ENCODE measurements at regions not wholly inside any gene's neighbourhood (a gene's known extent, or its start where the extent isn't known, plus 50 kb on each side); places are given as distances from the start of the nearest gene placed in this dataset.

DNA sequence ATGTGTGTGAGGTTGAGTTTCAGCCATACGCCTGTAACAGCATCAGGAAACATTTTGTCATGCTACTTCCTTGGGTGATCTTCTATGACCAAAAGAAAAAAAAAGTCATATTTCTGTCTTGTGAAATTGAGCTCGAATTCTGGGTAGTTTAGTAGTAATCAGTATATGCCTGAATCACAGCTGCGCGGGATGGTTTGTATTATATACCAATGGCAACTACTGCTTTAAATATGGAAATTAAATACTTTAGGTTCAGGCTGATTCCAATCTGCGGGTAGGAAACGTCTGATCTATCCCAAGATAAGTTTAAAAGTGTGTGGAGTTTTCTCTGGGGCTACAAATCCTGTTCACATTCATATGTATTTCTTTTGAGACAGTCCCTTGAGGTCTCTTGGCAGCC, 115.6 kb upstream of the FERMT1 start:
- H3K36me3 ChIP-seq (ENCODE audit: control insufficient read depth in 2 of 4, insufficient read depth in 4 of 4, low read length in 3 of 4) = no peaks in the 10 kb centered on the region
- DNase-seq (ENCODE audit: low read depth in 1 of 2, low spot score in 2 of 2) (no peak), FAIRE-seq (no peak)
- H3K4me3 ChIP-seq (ENCODE audit: extremely low read depth in 1 of 4, insufficient read depth in 2 of 4, low read depth in 3 of 4, low read length in 4 of 4) = no peak overlapping the region
- no peak overlapping the region for H3K14ac ChIP-seq (ENCODE audit: insufficient read length)
- no peak overlapping the region for H2BK5ac ChIP-seq (ENCODE audit: low read depth, low read length)
- peaks cover 0 to 1% (median 0%) of the 10 kb centered on the region in 4 experiments; a peak in 1 of 7 replicates for H3K27me3 ChIP-seq (replicated peaks in 1 of 4; ENCODE audit: control insufficient read depth in 3 of 4, extremely low read depth in 1 of 4, insufficient read depth in 3 of 4, low read length in 3 of 4)
- H2BK12ac ChIP-seq (ENCODE audit: low read depth, low read length) = no peak overlapping the region
- POLR2A ChIA-PET (ENCODE audit: partially characterized antibody) = no interaction called here
- H4K8ac ChIP-seq (ENCODE audit: extremely low read depth, insufficient read depth, low read length) = no peak overlapping the region
- WGBS, 2 experiments (ENCODE audit: extremely low coverage in 1 of 2, insufficient coverage in 1 of 2, insufficient read length in 1 of 2, insufficient replicate concordance in 2 of 2, low coverage in 1 of 2, low lambda C conversion rate in 2 of 2, missing lambda C conversion rate in 1 of 2) = 83% methylated on average over 6 of the region's 6 CpGs; no CpG with 5 or more reads in 1 of the 2 experiments
- no peaks in the 10 kb centered on the region for H3K79me1 ChIP-seq (ENCODE audit: low read depth, low read length)
- no peak overlapping the region for H3K23ac ChIP-seq (ENCODE audit: insufficient read length)
- no peak overlapping the region for H3K56ac ChIP-seq (replicated peaks; ENCODE audit: insufficient read length, low read depth, low read length)
- no peak overlapping the region for H2BK20ac ChIP-seq (ENCODE audit: low read length)
- no peak overlapping the region for H3K4ac ChIP-seq (replicated peaks; ENCODE audit: insufficient read length, low read depth, low read length)
- H4K20me1 ChIP-seq (replicated peaks in 1 of 2; ENCODE audit: control insufficient read depth in 1 of 2, insufficient read depth in 2 of 2, low read length in 2 of 2) = peaks cover 0 to 2% of the 10 kb centered on the region in 2 experiments
- no peak overlapping the region for H3K18ac ChIP-seq (ENCODE audit: extremely low read depth, low read length)
- no peak overlapping the region for H2AK5ac ChIP-seq (ENCODE audit: low read depth, low read length)
- no peaks in the 10 kb centered on the region for H3K9me3 ChIP-seq (ENCODE audit: insufficient read depth in 2 of 2, low read depth in 1 of 2, low read length in 1 of 2)
- H4K91ac ChIP-seq (replicated peaks; ENCODE audit: insufficient read length, low read length) = no peak overlapping the region
- no peaks in the 10 kb centered on the region for H3K23me2 ChIP-seq (ENCODE audit: low read depth, low read length)
- no peak overlapping the region for H3K27ac ChIP-seq (ENCODE audit: low read depth, low read length)
- H3K9ac ChIP-seq (replicated peaks in 1 of 4; ENCODE audit: extremely low read depth in 1 of 4, low read depth in 3 of 4, low read length in 3 of 4) = no peak overlapping the region
- H2BK120ac ChIP-seq (replicated peaks; ENCODE audit: low read depth, low read length) = no peak overlapping the region
- no peak overlapping the region for H2BK15ac ChIP-seq (ENCODE audit: low read length)
- H4K5ac ChIP-seq (ENCODE audit: insufficient read length, low read depth, low read length) = no peak overlapping the region
- H2AFZ ChIP-seq (ENCODE audit: low read length) = no peak overlapping the region
- H3K4me1 ChIP-seq (replicated peaks in 1 of 4; ENCODE audit: control insufficient read depth in 3 of 4, insufficient read depth in 4 of 4, low read length in 3 of 4) = no peaks in the 10 kb centered on the region
- no peaks in the 10 kb centered on the region for H3K79me2 ChIP-seq (ENCODE audit: control insufficient read depth in 1 of 2, insufficient read depth in 2 of 2, low read length in 2 of 2)
- H3K4me2 ChIP-seq (ENCODE audit: insufficient read depth in 1 of 2, low read depth in 2 of 2, low read length in 2 of 2) = no peak overlapping the region
- CTCF ChIA-PET (ENCODE audit: partially characterized antibody) = interaction anchor here (0.6 to 2.3 kb wide), 4 partner anchors 10 to 102 kb away, joined by 4 to 12 read pairs (median 4); no protein-coding TSS in a partner anchor
- TF ChIP-seq CBX5 (IDR thresholded peaks at IDR 0.05; ENCODE audit: low read depth, low read length) = no peak
- TF ChIP-seq, protein P1, sequence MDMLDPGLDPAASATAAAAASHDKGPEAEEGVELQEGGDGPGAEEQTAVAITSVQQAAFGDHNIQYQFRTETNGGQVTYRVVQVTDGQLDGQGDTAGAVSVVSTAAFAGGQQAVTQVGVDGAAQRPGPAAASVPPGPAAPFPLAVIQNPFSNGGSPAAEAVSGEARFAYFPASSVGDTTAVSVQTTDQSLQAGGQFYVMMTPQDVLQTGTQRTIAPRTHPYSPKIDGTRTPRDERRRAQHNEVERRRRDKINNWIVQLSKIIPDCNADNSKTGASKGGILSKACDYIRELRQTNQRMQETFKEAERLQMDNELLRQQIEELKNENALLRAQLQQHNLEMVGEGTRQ (IDR thresholded peaks at IDR 0.05; ENCODE audit: low read length) = no peak
- TF ChIP-seq, protein P2, sequence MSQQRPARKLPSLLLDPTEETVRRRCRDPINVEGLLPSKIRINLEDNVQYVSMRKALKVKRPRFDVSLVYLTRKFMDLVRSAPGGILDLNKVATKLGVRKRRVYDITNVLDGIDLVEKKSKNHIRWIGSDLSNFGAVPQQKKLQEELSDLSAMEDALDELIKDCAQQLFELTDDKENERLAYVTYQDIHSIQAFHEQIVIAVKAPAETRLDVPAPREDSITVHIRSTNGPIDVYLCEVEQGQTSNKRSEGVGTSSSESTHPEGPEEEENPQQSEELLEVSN (IDR thresholded peaks at IDR 0.05) = no peak
- no peak for TF ChIP-seq SIN3A (conservative IDR thresholded peaks at IDR 0.05 in 1 of 2, IDR thresholded peaks at IDR 0.05 in 1 of 2; ENCODE audit: low read depth in 1 of 2, low read length in 2 of 2)
- TF ChIP-seq SAP30 (IDR thresholded peaks at IDR 0.05; ENCODE audit: insufficient read depth, insufficient replicate concordance, low read length) = no peak
- TF ChIP-seq CEBPB (IDR thresholded peaks at IDR 0.05; ENCODE audit: low read depth, low read length) = no peak
- no peak for TF ChIP-seq POLR2A (IDR thresholded peaks at IDR 0.05; ENCODE audit: control extremely low read depth in 1 of 2, low read depth in 2 of 2, low read length in 2 of 2)
- no peak for TF ChIP-seq GTF2F1 (IDR thresholded peaks at IDR 0.05; ENCODE audit: borderline replicate concordance, low read depth, low read length)
- TF ChIP-seq TAF7 (optimal IDR thresholded peaks at IDR 0.05; ENCODE audit: borderline replicate concordance, low read depth, low read length) = no peak
